ACC112 (cell line): ENCODE measurements at regions not wholly inside any gene's neighbourhood (a gene's known extent, or its start where the extent isn't known, plus 50 kb on each side); places are given as distances from the start of the nearest gene placed in this dataset.

Experiments used
- H2AFZ ChIP-seq: fragments of 200-600 bp; sonication (generic); one replicate; pipeline ENCODE4 v1.6.0; 2017; ENCODE audit warnings: antibody characterized with exemption, low read length; ENCODE audit not compliant: unreplicated experiment
- H3K27ac ChIP-seq: fragments of 200-600 bp; sonication (generic); 2 replicates; pipeline ENCODE4 v1.5.1; 2014; ENCODE audit warnings: low read depth, mild to moderate bottlenecking, antibody characterized with exemption, low read length, moderate library complexity
- H3K27me3 ChIP-seq: fragments of 200-600 bp; sonication (generic); 2 replicates; pipeline ENCODE4 v1.6.1; 2014; ENCODE audit warnings: mild to moderate bottlenecking, antibody characterized with exemption, low read length, moderate library complexity, mixed read lengths; ENCODE audit not compliant: insufficient read depth
- H3K36me3 ChIP-seq: fragments of 200-600 bp; sonication (generic); 2 replicates; pipeline ENCODE4 v1.6.1; 2016; ENCODE audit warnings: mild to moderate bottlenecking, antibody characterized with exemption, low read length, moderate library complexity, mixed read lengths; ENCODE audit not compliant: insufficient read depth
- H3K4me1 ChIP-seq: fragments of 200-600 bp; sonication (generic); one replicate; pipeline ENCODE4 v1.6.1; 2016; ENCODE audit warnings: low read length, mixed read lengths; ENCODE audit not compliant: insufficient read depth, unreplicated experiment, control insufficient read depth
- H3K4me3 ChIP-seq: fragments of 200-600 bp; sonication (generic); 2 replicates; pipeline ENCODE4 v1.5.1; 2014; ENCODE audit warnings: mild to moderate bottlenecking, low read depth, low read length
- H3K79me2 ChIP-seq: fragments of 200-600 bp; sonication (generic); one replicate; pipeline ENCODE4 v1.6.0; 2016; ENCODE audit warnings: low read length; ENCODE audit not compliant: control insufficient read depth, unreplicated experiment, insufficient read depth

DNA sequence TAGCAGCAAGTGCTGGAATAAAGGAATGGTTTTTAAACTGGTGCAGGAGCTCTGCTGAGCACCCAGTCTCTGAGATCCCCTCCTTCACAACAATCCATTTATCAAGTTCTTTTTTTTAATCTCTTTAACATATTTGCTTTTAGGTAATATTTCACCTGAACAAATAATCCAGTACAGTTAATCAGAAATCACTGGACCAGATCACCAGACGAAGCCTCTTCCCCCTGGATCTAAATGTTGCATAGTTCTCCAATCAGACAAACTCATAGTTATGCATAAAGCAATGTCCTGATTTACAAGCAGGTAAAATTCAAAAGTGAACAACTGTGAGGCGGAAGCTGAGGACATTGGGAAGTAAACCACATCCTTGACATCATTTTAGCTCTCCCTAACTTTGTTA lies 657.7 kb upstream of the RORB start:
- no peaks in the 10 kb centered on the region for H3K79me2 ChIP-seq
- no peaks in the 10 kb centered on the region for H3K27me3 ChIP-seq
- H3K27ac ChIP-seq = no peak overlapping the region
- no peaks in the 10 kb centered on the region for H3K36me3 ChIP-seq
- no peak overlapping the region for H2AFZ ChIP-seq
- no peak overlapping the region for H3K4me3 ChIP-seq
- no peaks in the 10 kb centered on the region for H3K4me1 ChIP-seq

- Histone ChIP-seq H3K4me1 (no peaks in the 10 kb centered on the region), H3K36me3 (no peaks in the 10 kb centered on the region), H3K4me3 (no peak overlapping the region), H2AFZ (no peak overlapping the region), H3K79me2 (no peaks in the 10 kb centered on the region), H3K27ac (no peak overlapping the region), H3K27me3 (no peaks in the 10 kb centered on the region)
These were observed 656.1 kb upstream of the RORB start for GRCh38 chr9:73841018-73841417.

DNA sequence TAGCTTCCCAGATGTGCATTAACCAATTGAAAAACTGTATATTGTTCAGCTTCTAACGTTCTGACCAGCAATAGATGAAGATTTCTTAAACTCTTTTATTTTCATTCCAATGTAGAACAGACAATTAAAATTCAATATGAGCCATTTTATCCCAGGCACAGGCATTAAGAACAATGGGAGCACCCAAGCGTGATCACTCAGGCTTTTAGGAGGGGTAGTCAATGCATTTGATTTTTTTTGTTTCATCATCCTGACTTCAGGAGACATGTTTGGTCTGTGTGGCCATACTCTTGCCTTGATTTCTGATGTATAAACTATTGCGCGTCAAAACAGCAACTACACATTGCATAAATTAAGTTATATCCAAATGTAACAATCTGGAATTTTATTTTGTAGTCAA lies 653.0 kb upstream of the RORB start:
- no peaks in the 10 kb centered on the region for H3K79me2 ChIP-seq
- H3K36me3 ChIP-seq = no peaks in the 10 kb centered on the region
- H2AFZ ChIP-seq = no peak overlapping the region
- H3K27ac ChIP-seq = no peak overlapping the region
- H3K4me3 ChIP-seq = no peak overlapping the region
- no peaks in the 10 kb centered on the region for H3K27me3 ChIP-seq
- peaks cover 4% of the 10 kb centered on the region for H3K4me1 ChIP-seq

- Histone ChIP-seq H3K79me2 (no peaks in the 10 kb centered on the region), H3K4me1 (peaks cover 4% of the 10 kb centered on the region), H3K36me3 (no peaks in the 10 kb centered on the region), H3K4me3 (no peak overlapping the region), H2AFZ (no peak overlapping the region), H3K27ac (no peak overlapping the region), H3K27me3 (no peaks in the 10 kb centered on the region)
These were observed 651.6 kb upstream of the RORB start for GRCh38 chr9:73845539-73845938.

DNA sequence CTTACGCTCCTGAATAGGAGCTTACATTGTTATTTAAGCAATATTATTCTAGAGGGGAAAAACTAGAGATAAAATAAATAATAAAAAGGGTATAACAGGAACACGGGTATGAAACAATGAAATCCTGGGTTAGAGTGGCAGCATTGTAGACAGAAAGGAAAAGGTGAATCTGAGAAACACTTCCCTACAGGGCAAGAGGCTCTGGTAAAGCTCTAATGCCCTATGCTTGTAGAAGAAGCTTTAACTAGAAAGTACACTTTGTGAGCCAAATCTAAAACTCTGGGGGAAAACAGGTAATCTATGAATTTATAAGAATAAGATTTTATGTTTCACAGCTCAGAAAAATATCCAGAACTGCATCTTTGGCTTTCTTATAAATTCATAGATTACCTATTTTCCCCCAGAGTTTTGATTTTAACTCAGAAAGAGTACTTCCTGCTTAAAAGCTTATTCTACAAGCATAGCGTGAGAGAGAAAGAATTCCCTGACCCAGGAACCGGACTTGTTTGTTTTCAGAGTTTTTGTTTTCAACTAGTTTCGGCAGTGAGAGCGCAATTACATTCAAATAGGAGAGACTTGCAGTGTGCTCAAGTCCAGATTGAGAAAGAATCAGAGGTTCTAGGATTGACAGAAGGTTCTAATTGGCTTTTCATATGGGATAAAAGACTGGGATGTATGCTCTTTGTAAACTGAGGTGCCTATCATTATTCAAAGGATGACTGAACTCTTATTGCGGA lies 651.0 kb upstream of the RORB start:
- no peak overlapping the region for H3K27ac ChIP-seq
- peak overlapping the region; percentile 30 for H2AFZ ChIP-seq
- no peaks in the 10 kb centered on the region for H3K36me3 ChIP-seq

GRCh38 chr9:73847536-73847935 lies 649.6 kb upstream of the RORB start:
- Histone ChIP-seq H2AFZ (no peak overlapping the region), H3K4me1 (peaks cover 4% of the 10 kb centered on the region), H3K4me3 (0 out of 2 replicates have a peak overlapping the region, but pooled peaks have one; percentile 8), H3K27ac (no peak overlapping the region), H3K27me3 (no peaks in the 10 kb centered on the region), H3K79me2 (no peaks in the 10 kb centered on the region), H3K36me3 (no peaks in the 10 kb centered on the region)

More for the DNA sequence above, 651.0 kb upstream of the RORB start:
- Histone ChIP-seq H3K79me2 (no peaks in the 10 kb centered on the region), H3K4me1 (peaks cover 4% of the 10 kb centered on the region), H3K4me3 (no peak overlapping the region), H3K27me3 (no peaks in the 10 kb centered on the region)

DNA sequence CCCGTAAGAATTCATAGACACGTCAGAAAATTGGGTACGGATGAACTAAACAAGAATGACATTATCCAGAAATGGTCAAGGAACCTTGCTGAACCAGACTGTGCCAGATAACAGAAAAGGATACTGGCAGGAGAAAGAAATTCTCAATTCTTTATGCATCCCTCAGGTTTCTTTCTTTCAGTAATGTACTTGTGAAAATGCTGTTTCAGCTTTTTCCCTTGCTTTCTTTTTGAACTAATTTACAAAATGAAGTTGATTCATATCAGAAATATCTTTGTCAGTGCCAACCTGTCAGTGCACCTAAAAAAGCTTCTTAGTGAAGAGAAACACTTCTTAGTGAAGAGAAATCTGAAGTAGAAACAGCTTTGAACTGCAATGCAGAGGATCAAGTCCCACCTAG lies 643.6 kb upstream of the RORB start:
- peak overlapping the region; percentile 5 for H2AFZ ChIP-seq

DNA sequence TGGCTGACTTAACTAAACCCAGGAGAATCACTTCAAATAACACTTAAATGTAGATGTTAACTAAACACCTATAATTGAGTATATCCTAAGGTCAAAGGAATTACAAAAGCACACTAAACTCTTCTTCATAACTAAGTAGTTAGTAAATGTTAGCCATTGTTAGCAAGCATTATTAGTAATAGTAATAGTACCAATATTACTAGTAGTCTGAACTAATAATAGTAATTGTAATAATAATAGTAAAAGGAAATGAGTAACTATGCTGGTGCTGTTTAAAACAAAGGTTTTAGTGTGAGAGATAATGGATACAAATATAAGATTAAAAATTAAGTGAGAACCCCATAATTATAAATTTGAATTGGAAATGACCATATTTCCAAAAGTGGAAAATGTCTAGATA lies 641.9 kb upstream of the RORB start:
- Histone ChIP-seq H3K27me3 (no peaks in the 10 kb centered on the region), H3K4me3 (peak overlapping the region; percentile 20), H3K79me2 (no peaks in the 10 kb centered on the region), H3K4me1 (peaks cover 3% of the 10 kb centered on the region), H3K36me3 (no peaks in the 10 kb centered on the region), H2AFZ (peak overlapping the region; percentile 68), H3K27ac (no peak overlapping the region)

More for the DNA sequence above, 643.6 kb upstream of the RORB start:
- no peaks in the 10 kb centered on the region for H3K36me3 ChIP-seq
- H3K79me2 ChIP-seq = no peaks in the 10 kb centered on the region
- H3K4me3 ChIP-seq = no peak overlapping the region
- peaks cover 3% of the 10 kb centered on the region for H3K4me1 ChIP-seq
- H3K27ac ChIP-seq = no peak overlapping the region
- no peaks in the 10 kb centered on the region for H3K27me3 ChIP-seq

- Histone ChIP-seq H3K27me3 (no peaks in the 10 kb centered on the region), H3K27ac (peak overlapping the region; percentile 35), H2AFZ (peak overlapping the region; percentile 5), H3K36me3 (no peaks in the 10 kb centered on the region), H3K4me1 (peaks cover 17% of the 10 kb centered on the region), H3K4me3 (peak overlapping the region; percentile 37), H3K79me2 (no peaks in the 10 kb centered on the region)
These were observed 633.2 kb upstream of the RORB start for GRCh38 chr9:73863924-73864323.

- no peak overlapping the region for H3K27ac ChIP-seq
- no peaks in the 10 kb centered on the region for H3K27me3 ChIP-seq
- no peak overlapping the region for H3K4me3 ChIP-seq
- no peaks in the 10 kb centered on the region for H3K36me3 ChIP-seq
- H2AFZ ChIP-seq = no peak overlapping the region
- H3K4me1 ChIP-seq = peaks cover 21% of the 10 kb centered on the region
- H3K79me2 ChIP-seq = no peaks in the 10 kb centered on the region
These were observed 630.7 kb upstream of the RORB start for GRCh38 chr9:73866451-73866850.

GRCh38 chr9:73869264-73869663 lies 627.9 kb upstream of the RORB start:
- H3K4me1 ChIP-seq = peaks cover 12% of the 10 kb centered on the region

More at GRCh38 chr9:73869264-73869663, 627.9 kb upstream of the RORB start:
- no peaks in the 10 kb centered on the region for H3K36me3 ChIP-seq
- H3K4me3 ChIP-seq = no peak overlapping the region
- peak overlapping the region; percentile 26; the same call in 1 of the 2 replicates for H3K27ac ChIP-seq
- no peak overlapping the region for H2AFZ ChIP-seq
- H3K27me3 ChIP-seq = no peaks in the 10 kb centered on the region
- H3K79me2 ChIP-seq = no peaks in the 10 kb centered on the region
